ENCODE measurements at regions not wholly inside any gene's neighbourhood (a gene's known extent, or its start where the extent isn't known, plus 50 kb on each side); places are given as distances from the start of the nearest gene placed in this dataset.
A peak's percentile ranks its signal among the peaks of the same experiment; 100 is the strongest.

DNA sequence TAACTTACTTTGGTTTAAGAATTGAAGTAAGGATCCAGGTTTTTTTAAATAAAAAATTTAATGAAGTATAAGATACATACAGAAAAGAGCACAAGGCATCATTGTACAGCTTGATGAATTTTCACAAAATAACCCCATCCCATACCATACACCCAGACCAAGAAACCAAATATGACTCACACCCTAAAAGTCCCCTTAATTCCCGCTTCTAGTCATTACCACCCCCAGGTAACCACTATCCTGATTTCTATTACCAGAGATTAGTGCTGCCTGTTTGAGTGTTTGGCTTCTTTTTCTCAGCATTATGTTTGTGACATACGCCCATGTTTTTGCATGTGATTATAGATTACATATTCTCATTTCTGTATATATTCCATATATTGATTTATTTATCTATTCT, 98.5 kb upstream of the HIVEP3 start (continued):
- TF ChIP-seq CBFB (IDR thresholded peaks at IDR 0.05; ENCODE audit: low read depth) (0 out of 2 replicates have a peak, but pooled peaks have one; percentile 22), STAT3 (IDR thresholded peaks at IDR 0.05; ENCODE audit: low read depth, low read length) (no peak), NR2C2 (IDR thresholded peaks at IDR 0.05; ENCODE audit: borderline replicate concordance, control insufficient read depth, insufficient read length, low read depth) (no peak), IRF4 (IDR thresholded peaks at IDR 0.05; ENCODE audit: low read depth, low read length) (peak; percentile 82; the same call in 1 of the 2 replicates), RUNX3 (IDR thresholded peaks at IDR 0.05; ENCODE audit: low read length) (peak; percentile 95), EP300 (IDR thresholded peaks at IDR 0.05; ENCODE audit: borderline replicate concordance in 1 of 2, control insufficient read depth in 1 of 2, low read depth in 2 of 2, low read length in 2 of 2) (peak; percentile 23 to 83; a peak in 1 of 4 replicates), RCOR1 (conservative IDR thresholded peaks at IDR 0.05; ENCODE audit: low read depth, low read length) (no peak), PAX5 (IDR thresholded peaks at IDR 0.05; ENCODE audit: borderline replicate concordance, low read depth, low read length) (peak; percentile 42; the same call in 1 of the 2 replicates), RAD21 (IDR thresholded peaks at IDR 0.05; ENCODE audit: insufficient read depth, low read depth, low read length) (no peak), ZNF207 (IDR thresholded peaks at IDR 0.05; ENCODE audit: borderline replicate concordance) (no peak), SMAD1 (IDR thresholded peaks at IDR 0.05; ENCODE audit: low read depth, partially characterized antibody) (no peak), MEF2B (IDR thresholded peaks at IDR 0.05; ENCODE audit: partially characterized antibody, poor library complexity, severe bottlenecking) (no peak), MTA2 (IDR thresholded peaks at IDR 0.05; ENCODE audit: low read depth) (peak; percentile 82), PML (IDR thresholded peaks at IDR 0.05; ENCODE audit: low read length) (0 out of 2 replicates have a peak, but pooled peaks have one; percentile 45)
- TF ChIP-seq, protein P1, sequence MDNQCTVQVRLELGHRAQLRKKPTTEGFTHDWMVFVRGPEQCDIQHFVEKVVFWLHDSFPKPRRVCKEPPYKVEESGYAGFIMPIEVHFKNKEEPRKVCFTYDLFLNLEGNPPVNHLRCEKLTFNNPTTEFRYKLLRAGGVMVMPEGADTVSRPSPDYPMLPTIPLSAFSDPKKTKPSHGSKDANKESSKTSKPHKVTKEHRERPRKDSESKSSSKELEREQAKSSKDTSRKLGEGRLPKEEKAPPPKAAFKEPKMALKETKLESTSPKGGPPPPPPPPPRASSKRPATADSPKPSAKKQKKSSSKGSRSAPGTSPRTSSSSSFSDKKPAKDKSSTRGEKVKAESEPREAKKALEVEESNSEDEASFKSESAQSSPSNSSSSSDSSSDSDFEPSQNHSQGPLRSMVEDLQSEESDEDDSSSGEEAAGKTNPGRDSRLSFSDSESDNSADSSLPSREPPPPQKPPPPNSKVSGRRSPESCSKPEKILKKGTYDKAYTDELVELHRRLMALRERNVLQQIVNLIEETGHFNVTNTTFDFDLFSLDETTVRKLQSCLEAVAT (IDR thresholded peaks at IDR 0.05) = no peak
- TF ChIP-seq, protein P2, sequence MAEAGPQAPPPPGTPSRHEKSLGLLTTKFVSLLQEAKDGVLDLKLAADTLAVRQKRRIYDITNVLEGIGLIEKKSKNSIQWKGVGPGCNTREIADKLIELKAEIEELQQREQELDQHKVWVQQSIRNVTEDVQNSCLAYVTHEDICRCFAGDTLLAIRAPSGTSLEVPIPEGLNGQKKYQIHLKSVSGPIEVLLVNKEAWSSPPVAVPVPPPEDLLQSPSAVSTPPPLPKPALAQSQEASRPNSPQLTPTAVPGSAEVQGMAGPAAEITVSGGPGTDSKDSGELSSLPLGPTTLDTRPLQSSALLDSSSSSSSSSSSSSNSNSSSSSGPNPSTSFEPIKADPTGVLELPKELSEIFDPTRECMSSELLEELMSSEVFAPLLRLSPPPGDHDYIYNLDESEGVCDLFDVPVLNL (IDR thresholded peaks at IDR 0.05; ENCODE audit: low read depth, low read length) = no peak
- TF ChIP-seq, protein P3, sequence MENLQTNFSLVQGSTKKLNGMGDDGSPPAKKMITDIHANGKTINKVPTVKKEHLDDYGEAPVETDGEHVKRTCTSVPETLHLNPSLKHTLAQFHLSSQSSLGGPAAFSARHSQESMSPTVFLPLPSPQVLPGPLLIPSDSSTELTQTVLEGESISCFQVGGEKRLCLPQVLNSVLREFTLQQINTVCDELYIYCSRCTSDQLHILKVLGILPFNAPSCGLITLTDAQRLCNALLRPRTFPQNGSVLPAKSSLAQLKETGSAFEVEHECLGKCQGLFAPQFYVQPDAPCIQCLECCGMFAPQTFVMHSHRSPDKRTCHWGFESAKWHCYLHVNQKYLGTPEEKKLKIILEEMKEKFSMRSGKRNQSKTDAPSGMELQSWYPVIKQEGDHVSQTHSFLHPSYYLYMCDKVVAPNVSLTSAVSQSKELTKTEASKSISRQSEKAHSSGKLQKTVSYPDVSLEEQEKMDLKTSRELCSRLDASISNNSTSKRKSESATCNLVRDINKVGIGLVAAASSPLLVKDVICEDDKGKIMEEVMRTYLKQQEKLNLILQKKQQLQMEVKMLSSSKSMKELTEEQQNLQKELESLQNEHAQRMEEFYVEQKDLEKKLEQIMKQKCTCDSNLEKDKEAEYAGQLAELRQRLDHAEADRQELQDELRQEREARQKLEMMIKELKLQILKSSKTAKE (IDR thresholded peaks at IDR 0.05; ENCODE audit: low read depth, poor library complexity, severe bottlenecking) = peak; percentile 37
- TF ChIP-seq, protein P4, sequence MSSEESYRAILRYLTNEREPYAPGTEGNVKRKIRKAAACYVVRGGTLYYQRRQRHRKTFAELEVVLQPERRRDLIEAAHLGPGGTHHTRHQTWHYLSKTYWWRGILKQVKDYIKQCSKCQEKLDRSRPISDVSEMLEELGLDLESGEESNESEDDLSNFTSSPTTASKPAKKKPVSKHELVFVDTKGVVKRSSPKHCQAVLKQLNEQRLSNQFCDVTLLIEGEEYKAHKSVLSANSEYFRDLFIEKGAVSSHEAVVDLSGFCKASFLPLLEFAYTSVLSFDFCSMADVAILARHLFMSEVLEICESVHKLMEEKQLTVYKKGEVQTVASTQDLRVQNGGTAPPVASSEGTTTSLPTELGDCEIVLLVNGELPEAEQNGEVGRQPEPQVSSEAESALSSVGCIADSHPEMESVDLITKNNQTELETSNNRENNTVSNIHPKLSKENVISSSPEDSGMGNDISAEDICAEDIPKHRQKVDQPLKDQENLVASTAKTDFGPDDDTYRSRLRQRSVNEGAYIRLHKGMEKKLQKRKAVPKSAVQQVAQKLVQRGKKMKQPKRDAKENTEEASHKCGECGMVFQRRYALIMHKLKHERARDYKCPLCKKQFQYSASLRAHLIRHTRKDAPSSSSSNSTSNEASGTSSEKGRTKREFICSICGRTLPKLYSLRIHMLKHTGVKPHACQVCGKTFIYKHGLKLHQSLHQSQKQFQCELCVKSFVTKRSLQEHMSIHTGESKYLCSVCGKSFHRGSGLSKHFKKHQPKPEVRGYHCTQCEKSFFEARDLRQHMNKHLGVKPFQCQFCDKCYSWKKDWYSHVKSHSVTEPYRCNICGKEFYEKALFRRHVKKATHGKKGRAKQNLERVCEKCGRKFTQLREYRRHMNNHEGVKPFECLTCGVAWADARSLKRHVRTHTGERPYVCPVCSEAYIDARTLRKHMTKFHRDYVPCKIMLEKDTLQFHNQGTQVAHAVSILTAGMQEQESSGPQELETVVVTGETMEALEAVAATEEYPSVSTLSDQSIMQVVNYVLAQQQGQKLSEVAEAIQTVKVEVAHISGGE (CRISPR knock-in tag; IDR thresholded peaks at IDR 0.05) = no peak
- TF ChIP-seq, protein P5, sequence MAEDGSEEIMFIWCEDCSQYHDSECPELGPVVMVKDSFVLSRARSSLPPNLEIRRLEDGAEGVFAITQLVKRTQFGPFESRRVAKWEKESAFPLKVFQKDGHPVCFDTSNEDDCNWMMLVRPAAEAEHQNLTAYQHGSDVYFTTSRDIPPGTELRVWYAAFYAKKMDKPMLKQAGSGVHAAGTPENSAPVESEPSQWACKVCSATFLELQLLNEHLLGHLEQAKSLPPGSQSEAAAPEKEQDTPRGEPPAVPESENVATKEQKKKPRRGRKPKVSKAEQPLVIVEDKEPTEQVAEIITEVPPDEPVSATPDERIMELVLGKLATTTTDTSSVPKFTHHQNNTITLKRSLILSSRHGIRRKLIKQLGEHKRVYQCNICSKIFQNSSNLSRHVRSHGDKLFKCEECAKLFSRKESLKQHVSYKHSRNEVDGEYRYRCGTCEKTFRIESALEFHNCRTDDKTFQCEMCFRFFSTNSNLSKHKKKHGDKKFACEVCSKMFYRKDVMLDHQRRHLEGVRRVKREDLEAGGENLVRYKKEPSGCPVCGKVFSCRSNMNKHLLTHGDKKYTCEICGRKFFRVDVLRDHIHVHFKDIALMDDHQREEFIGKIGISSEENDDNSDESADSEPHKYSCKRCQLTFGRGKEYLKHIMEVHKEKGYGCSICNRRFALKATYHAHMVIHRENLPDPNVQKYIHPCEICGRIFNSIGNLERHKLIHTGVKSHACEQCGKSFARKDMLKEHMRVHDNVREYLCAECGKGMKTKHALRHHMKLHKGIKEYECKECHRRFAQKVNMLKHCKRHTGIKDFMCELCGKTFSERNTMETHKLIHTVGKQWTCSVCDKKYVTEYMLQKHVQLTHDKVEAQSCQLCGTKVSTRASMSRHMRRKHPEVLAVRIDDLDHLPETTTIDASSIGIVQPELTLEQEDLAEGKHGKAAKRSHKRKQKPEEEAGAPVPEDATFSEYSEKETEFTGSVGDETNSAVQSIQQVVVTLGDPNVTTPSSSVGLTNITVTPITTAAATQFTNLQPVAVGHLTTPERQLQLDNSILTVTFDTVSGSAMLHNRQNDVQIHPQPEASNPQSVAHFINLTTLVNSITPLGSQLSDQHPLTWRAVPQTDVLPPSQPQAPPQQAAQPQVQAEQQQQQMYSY (CRISPR knock-in tag; IDR thresholded peaks at IDR 0.05) = no peak

Data from GM12878 (cell line).